Osteoblast (primary cell): ENCODE measurements at regions not wholly inside any gene's neighbourhood (a gene's known extent, or its start where the extent isn't known, plus 50 kb on each side); places are given as distances from the start of the nearest gene placed in this dataset.

Source experiments
- DNase-seq: peaks from one replicate; pipeline ENCODE4 v3.0.0; 2011; ENCODE audit warnings: low spot score, mixed read lengths; ENCODE audit not compliant: insufficient read length; ENCODE audit errors: missing footprints
- H2AFZ ChIP-seq: 2 replicates; pipeline ENCODE4 v1.6.0; 2011; ENCODE audit warnings: mild to moderate bottlenecking, low read length
- H3K27ac ChIP-seq: 2 replicates; pipeline ENCODE4 v1.5.1; 2011; ENCODE audit warnings: mild to moderate bottlenecking, low read depth, low read length, moderate library complexity
- H3K27me3 ChIP-seq: 2 replicates; pipeline ENCODE4 v1.6.0; 2012; ENCODE audit warnings: mild to moderate bottlenecking, control low read depth, inconsistent platforms, low read length, moderate library complexity; ENCODE audit not compliant: insufficient read depth
- H3K36me3 ChIP-seq: 2 replicates; pipeline ENCODE4 v1.5.1; 2011; ENCODE audit warnings: mild to moderate bottlenecking, low read length, control low read depth, moderate library complexity; ENCODE audit not compliant: insufficient read depth
- H3K4me1 ChIP-seq: 2 replicates; pipeline ENCODE4 v1.5.1; 2011; ENCODE audit warnings: mild to moderate bottlenecking, low read length, control low read depth, moderate library complexity; ENCODE audit not compliant: insufficient read depth
- H3K4me2 ChIP-seq: 2 replicates; pipeline ENCODE4 v1.6.0; 2011; ENCODE audit warnings: mild to moderate bottlenecking, low read length; ENCODE audit not compliant: insufficient read depth
- H3K4me3 ChIP-seq: fragments of 200-600 bp; sonication (generic); 3 replicates; pipeline ENCODE4 v1.5.1; 2012; ENCODE audit warnings: mild to moderate bottlenecking, low read length, inconsistent platforms; ENCODE audit not compliant: insufficient read depth
- H3K79me2 ChIP-seq: 2 replicates; pipeline ENCODE4 v1.6.0; 2012; ENCODE audit warnings: mild to moderate bottlenecking, low read length, control low read depth, inconsistent platforms; ENCODE audit not compliant: insufficient read depth
- H3K9me3 ChIP-seq: 2 replicates; pipeline ENCODE4 v1.5.1; 2011; ENCODE audit warnings: low read depth, low read length, control low read depth
- H4K20me1 ChIP-seq: 2 replicates; pipeline ENCODE4 v1.6.0; 2012; ENCODE audit warnings: mild to moderate bottlenecking, low read length, control low read depth; ENCODE audit not compliant: insufficient read depth
- TF ChIP-seq, protein P1 (sequence below): IDR thresholded peaks from 2 replicates; pipeline ENCODE4 v1.5.1; 2011; ENCODE audit warnings: mild to moderate bottlenecking, low read depth, low read length, moderate library complexity; ENCODE audit errors: extremely low read depth

DNA sequence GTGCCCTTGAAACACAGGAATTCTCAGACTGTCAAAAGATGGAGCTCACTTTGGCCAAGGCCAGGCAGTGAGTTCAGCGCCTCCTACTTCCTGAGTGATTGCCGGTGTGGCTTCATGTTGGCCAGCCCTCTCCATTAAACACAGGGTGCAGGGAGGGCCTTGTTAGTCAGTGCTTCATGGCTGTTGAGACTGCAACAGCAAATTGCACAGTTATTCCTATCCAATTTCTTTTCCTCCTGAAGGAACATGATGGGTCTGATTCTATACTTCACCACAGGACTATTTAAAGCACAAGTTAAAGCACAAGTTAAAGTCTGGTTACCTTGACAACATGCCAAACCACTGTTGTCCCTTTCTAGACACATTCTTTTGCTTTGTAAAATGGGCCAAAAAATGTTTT is 156.6 kb downstream of the SIPA1L2 start:
- H3K4me1 ChIP-seq: peaks cover 57% of the 10 kb centered on the region
- TF ChIP-seq, protein P1, sequence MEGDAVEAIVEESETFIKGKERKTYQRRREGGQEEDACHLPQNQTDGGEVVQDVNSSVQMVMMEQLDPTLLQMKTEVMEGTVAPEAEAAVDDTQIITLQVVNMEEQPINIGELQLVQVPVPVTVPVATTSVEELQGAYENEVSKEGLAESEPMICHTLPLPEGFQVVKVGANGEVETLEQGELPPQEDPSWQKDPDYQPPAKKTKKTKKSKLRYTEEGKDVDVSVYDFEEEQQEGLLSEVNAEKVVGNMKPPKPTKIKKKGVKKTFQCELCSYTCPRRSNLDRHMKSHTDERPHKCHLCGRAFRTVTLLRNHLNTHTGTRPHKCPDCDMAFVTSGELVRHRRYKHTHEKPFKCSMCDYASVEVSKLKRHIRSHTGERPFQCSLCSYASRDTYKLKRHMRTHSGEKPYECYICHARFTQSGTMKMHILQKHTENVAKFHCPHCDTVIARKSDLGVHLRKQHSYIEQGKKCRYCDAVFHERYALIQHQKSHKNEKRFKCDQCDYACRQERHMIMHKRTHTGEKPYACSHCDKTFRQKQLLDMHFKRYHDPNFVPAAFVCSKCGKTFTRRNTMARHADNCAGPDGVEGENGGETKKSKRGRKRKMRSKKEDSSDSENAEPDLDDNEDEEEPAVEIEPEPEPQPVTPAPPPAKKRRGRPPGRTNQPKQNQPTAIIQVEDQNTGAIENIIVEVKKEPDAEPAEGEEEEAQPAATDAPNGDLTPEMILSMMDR: no peak
- no peaks in the 10 kb centered on the region for H4K20me1 ChIP-seq
- H3K36me3 ChIP-seq: no peaks in the 10 kb centered on the region
- H3K9me3 ChIP-seq: no peaks in the 10 kb centered on the region
- peak overlapping the region; percentile 84 for H3K27ac ChIP-seq
- H3K4me2 ChIP-seq: peak overlapping the region; percentile 49
- no peaks in the 10 kb centered on the region for H3K27me3 ChIP-seq
- H2AFZ ChIP-seq: peak overlapping the region; percentile 64
- no peaks in the 10 kb centered on the region for H3K79me2 ChIP-seq
- H3K4me3 ChIP-seq: no peak overlapping the region
- DNase-seq: no peak

DNA sequence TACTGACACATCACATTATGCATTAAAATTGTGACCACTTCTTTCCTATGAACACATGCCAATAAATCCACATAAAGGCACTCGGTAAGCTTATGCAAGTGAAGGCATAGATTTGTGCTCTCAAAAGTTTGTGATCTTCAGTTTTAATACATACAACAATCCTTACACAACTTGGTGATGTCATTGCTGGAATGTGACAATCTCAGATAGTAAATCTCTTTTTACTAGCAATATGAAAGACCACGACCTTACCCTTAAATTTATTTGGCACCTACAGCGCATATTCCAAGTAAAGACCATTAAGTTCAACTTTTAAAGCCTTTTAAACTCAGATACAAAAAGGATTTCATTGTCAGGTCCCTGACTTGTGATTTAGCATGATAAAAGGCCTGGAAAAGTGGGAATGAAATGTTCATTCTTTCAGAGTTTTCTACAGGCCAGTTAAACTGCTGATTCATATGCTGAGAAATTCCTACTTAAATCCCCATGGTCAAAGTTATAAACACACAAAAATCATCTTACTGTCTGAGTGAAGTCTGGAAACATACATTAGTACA is 157.4 kb downstream of the SIPA1L2 start:
- Histone ChIP-seq H3K4me1 (peaks cover 52% of the 10 kb centered on the region), H3K36me3 (no peaks in the 10 kb centered on the region), H3K27me3 (no peaks in the 10 kb centered on the region), H3K4me3 (no peak overlapping the region), H3K9me3 (no peaks in the 10 kb centered on the region), H3K79me2 (no peaks in the 10 kb centered on the region), H4K20me1 (no peaks in the 10 kb centered on the region), H3K4me2 (peak overlapping the region; percentile 49), H3K27ac (peak overlapping the region; percentile 84), H2AFZ (no peak overlapping the region)
- DNase-seq: peak; percentile 70
- TF ChIP-seq, protein P1: no peak

DNA sequence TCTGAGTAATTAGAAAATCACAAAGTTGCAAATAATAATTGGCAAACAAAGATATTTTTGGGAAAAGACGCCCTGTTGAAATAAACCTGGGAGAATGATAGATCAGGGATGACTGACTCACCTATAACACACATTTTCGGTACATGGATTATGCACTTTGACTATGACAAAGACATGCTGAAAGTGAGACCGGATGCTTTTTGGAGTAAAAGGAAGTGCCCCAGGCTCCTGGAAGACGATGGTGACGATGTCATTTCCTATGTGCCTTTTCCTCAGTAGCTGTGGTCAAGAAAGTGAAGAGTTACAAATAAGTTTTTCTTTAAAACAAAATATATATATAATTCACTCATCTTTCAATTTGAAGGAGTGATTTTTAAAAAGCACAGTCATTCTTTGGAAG is 158.7 kb downstream of the SIPA1L2 start:
- H3K36me3 ChIP-seq: no peaks in the 10 kb centered on the region
- H3K4me1 ChIP-seq: peaks cover 38% of the 10 kb centered on the region
- TF ChIP-seq, protein P1: no peak
- H2AFZ ChIP-seq: no peak overlapping the region
- no peaks in the 10 kb centered on the region for H4K20me1 ChIP-seq
- no peak for DNase-seq
- H3K4me3 ChIP-seq: no peak overlapping the region
- H3K9me3 ChIP-seq: no peaks in the 10 kb centered on the region
- H3K4me2 ChIP-seq: no peak overlapping the region
- H3K27ac ChIP-seq: no peak overlapping the region
- H3K27me3 ChIP-seq: no peaks in the 10 kb centered on the region
- H3K79me2 ChIP-seq: no peaks in the 10 kb centered on the region

DNA sequence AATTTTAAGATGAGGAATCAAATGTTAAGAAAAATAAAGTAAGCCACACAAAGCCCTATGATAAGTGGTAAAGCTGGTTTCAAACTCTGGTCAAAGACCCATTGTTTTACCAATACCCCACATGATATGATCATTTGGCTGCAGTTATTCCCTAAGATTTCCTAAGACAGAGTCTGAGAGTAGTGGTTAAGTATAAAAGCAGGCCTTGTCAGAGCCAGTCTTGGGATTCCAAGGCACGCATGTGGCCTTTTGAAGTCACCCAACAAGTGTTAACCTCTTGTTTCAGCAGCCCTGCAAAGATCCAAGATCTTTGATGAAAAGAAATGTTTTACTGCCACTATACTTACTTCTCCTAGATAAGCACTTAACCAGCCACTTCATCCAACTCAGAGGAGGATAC is 159.2 kb downstream of the SIPA1L2 start:
- no peaks in the 10 kb centered on the region for H3K27me3 ChIP-seq
- H2AFZ ChIP-seq: no peak overlapping the region
- H3K36me3 ChIP-seq: no peaks in the 10 kb centered on the region
- no peaks in the 10 kb centered on the region for H4K20me1 ChIP-seq
- no peak overlapping the region for H3K4me3 ChIP-seq
- H3K79me2 ChIP-seq: no peaks in the 10 kb centered on the region
- H3K27ac ChIP-seq: no peak overlapping the region
- no peaks in the 10 kb centered on the region for H3K9me3 ChIP-seq
- DNase-seq: no peak
- peaks cover 35% of the 10 kb centered on the region for H3K4me1 ChIP-seq
- TF ChIP-seq, protein P1: no peak
- H3K4me2 ChIP-seq: no peak overlapping the region
